ENCODE measurements at regions not wholly inside any gene's neighbourhood (a gene's known extent, or its start where the extent isn't known, plus 50 kb on each side); places are given as distances from the start of the nearest gene placed in this dataset.
A peak's percentile ranks its signal among the peaks of the same experiment; 100 is the strongest.

- Mint-ChIP-seq H3K4me1 (no peaks in the 10 kb centered on the region), H3K36me3 (no peaks in the 10 kb centered on the region), H3K27ac (no peak overlapping the region), H3K4me3 (no peak overlapping the region), H3K27me3 (no peaks in the 10 kb centered on the region), H3K9me3 (no peaks in the 10 kb centered on the region)
- no peak for DNase-seq (ENCODE audit: low spot score in 2 of 2)
- ATAC-seq (ENCODE audit: low read depth) = no peak
These were observed 116.8 kb upstream of the SOX9 start for GRCh38 chr17:72004011-72004427.

- DNase-seq (ENCODE audit: low spot score in 2 of 2) (no peak), ATAC-seq (ENCODE audit: low read depth) (no peak)
- Mint-ChIP-seq H3K27me3 (no peaks in the 10 kb centered on the region), H3K36me3 (no peaks in the 10 kb centered on the region), H3K4me3 (no peak overlapping the region), H3K9me3 (no peaks in the 10 kb centered on the region), H3K27ac (no peak overlapping the region), H3K4me1 (no peaks in the 10 kb centered on the region)
These were observed 116.0 kb upstream of the SOX9 start for GRCh38 chr17:72004611-72005331.

- no peak for ATAC-seq (ENCODE audit: low read depth)
- H3K4me1 Mint-ChIP-seq = no peaks in the 10 kb centered on the region
- H3K4me3 Mint-ChIP-seq = no peak overlapping the region
- no peaks in the 10 kb centered on the region for H3K27me3 Mint-ChIP-seq
- H3K9me3 Mint-ChIP-seq = peaks cover 2% of the 10 kb centered on the region
- DNase-seq (ENCODE audit: low spot score in 2 of 2) = no peak
- H3K27ac Mint-ChIP-seq = no peak overlapping the region
- no peaks in the 10 kb centered on the region for H3K36me3 Mint-ChIP-seq
These were observed 115.3 kb upstream of the SOX9 start for GRCh38 chr17:72005332-72006163.

DNA sequence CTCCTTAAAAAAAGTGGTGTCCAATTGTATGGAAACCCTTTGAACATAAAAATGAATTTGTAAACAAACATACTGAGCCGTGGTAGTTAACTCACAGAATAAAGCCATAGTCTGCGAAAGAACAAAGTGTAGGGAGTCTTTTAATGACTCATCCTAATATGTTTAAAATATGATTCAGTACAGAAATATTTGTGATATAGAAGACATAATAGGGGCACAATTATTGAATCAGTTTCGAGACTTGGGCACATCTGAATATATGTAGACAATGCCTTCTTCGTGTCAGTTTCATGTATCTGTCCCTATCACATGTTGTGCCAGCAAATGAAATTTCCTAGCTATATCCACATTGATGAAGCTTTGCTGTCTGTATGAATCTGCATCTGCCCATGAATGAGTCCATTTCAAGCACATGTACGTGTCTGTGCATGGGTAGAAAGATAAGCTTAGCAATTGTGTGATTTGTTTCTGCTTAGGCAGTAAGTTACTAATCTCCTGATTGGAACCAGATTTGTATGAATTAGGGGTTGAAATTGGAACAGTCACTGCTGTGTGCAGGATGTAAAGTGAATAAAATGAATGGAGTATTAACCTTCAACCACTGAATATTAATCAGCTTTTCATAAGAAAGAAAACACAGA, 112.5 kb upstream of the SOX9 start:
- H3K27me3 Mint-ChIP-seq = no peaks in the 10 kb centered on the region
- no peaks in the 10 kb centered on the region for H3K4me1 Mint-ChIP-seq
- H3K4me3 Mint-ChIP-seq = no peak overlapping the region
- no peaks in the 10 kb centered on the region for H3K36me3 Mint-ChIP-seq
- DNase-seq (ENCODE audit: low spot score in 2 of 2) (no peak), ATAC-seq (ENCODE audit: low read depth) (no peak)
- peaks cover 4% of the 10 kb centered on the region for H3K9me3 Mint-ChIP-seq
- no peak overlapping the region for H3K27ac Mint-ChIP-seq

DNA sequence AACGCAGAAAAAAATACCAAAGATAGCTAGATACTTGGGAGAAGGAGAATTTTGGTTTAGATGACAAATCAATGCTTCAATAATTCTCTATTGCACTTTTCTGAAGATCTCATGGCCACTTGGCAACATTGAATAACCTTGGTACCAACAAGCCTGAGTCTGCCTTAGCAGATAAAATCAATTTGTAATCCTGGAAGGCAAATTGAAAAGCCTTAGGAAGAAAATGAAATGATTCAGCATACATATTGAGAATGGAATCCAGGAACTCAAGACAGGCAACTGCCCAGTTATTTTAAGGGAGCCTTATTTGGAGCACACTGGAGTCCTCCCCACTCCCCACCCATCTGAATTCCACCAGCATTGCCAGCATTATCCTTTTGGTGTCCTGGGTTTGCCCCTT, 109.3 kb upstream of the SOX9 start:
- H3K4me3 Mint-ChIP-seq = no peak overlapping the region
- H3K9me3 Mint-ChIP-seq = peaks cover 4% of the 10 kb centered on the region
- DNase-seq (ENCODE audit: low spot score in 2 of 2) (no peak), ATAC-seq (ENCODE audit: low read depth) (no peak)
- no peaks in the 10 kb centered on the region for H3K27me3 Mint-ChIP-seq
- no peaks in the 10 kb centered on the region for H3K36me3 Mint-ChIP-seq
- no peaks in the 10 kb centered on the region for H3K4me1 Mint-ChIP-seq
- no peak overlapping the region for H3K27ac Mint-ChIP-seq

DNA sequence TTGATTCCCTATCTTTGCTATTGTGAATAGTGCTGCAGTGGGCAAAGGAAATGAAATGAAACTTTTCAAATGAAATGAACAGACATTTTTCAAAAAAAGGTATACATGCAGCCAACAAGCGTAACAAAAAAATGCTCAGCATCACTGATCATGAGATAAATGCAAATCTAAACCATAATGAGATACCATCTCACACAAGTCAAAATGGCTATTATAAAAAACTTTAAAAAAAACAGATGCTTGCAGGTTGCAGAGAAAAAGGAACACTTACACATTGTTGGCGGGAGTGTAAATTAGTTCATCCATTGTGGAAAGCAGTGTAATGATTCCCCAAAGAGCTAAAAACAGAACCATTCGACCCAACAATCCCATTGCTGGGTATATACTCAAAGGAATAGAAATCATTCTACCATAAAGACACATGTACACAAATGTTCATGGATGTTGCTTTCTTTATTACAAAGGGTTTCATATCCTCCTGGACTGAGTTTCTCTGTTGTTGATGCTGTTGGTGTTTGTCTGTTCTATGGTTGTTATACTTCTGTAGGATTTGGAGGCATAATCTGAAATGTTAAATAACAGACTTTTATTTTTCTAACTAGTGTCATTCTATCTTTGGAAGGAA, 99.3 kb upstream of the SOX9 start:
- Mint-ChIP-seq H3K9me3 (peaks cover 6% of the 10 kb centered on the region), H3K36me3 (no peaks in the 10 kb centered on the region), H3K27me3 (no peaks in the 10 kb centered on the region), H3K4me1 (no peaks in the 10 kb centered on the region), H3K27ac (no peak overlapping the region), H3K4me3 (no peak overlapping the region)
- DNase-seq (ENCODE audit: low spot score in 2 of 2) = no peak
- ATAC-seq (ENCODE audit: low read depth) = no peak

DNA sequence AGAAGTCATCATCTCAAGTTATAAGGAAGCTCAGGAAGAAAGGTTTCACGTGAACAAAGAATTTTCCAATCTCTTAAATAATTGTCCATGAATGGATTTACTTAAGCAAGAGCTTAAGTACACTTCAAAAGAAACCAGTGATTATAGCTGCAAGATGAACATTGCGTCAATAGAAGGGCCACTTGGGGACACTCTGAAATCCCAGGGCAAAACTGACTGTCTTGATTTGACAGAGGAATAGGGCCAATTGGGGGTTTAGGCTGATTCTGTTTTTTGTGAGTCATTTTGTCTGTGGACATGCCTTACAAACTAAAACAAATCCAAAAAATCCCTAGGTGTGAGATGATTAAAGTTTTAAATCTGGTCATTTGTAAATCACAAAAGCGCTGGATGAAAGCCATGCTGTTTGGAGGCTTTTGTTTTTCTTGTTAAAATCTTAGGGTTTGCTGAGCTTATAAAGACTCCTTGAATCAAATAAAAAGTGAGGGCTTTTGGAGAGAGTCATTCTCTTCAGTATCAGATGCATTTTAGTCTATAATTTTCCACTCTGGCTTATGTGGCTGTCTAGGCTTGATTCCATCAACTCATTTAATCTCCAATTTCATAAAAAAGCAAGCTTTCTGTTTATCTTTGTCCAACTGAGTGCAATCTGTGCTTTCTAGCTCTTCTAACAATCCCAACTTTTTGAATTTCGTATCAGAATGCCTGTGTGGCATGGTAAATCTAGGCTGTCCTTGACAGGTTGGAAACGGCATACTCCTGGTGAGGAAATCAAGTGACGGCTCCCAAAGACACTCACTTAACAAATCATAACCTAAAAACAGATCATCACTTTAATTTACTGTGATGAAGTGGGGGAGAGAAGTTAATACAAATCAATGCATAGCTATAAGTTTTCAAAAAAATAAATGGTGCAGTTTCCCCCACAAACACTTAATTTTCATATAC, 98.2 kb upstream of the SOX9 start:
- Mint-ChIP-seq H3K36me3 (no peaks in the 10 kb centered on the region), H3K27ac (no peak overlapping the region), H3K4me1 (no peaks in the 10 kb centered on the region), H3K27me3 (no peaks in the 10 kb centered on the region), H3K9me3 (peaks cover 5% of the 10 kb centered on the region), H3K4me3 (no peak overlapping the region)
- no peak for DNase-seq (ENCODE audit: low spot score in 2 of 2)
- ATAC-seq (ENCODE audit: low read depth) = no peak

- DNase-seq (ENCODE audit: low spot score in 2 of 2) (no peak), ATAC-seq (ENCODE audit: low read depth) (no peak)
- Mint-ChIP-seq H3K4me1 (no peaks in the 10 kb centered on the region), H3K4me3 (no peak overlapping the region), H3K9me3 (peaks cover 2% of the 10 kb centered on the region), H3K27me3 (no peaks in the 10 kb centered on the region), H3K27ac (no peak overlapping the region), H3K36me3 (no peaks in the 10 kb centered on the region)
These were observed 96.4 kb upstream of the SOX9 start for GRCh38 chr17:72024457-72024856.

DNA sequence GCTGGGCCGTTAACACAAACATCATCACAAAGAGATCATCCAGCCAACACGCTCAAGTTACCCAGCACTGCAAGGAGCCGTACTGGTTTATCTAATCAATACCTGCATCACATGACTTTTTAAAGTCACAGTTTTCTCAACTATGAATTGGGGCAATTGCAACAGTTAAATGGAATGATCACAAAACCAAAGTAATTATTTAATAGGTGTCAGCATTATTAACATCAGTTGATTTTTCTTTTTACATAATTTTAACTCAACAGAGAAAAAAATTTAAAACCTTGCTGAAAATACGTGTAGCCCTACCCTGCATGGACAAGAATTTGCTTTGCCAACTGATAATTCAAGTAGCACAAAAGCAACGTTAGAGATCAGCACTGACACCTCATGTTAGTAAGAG, 95.7 kb upstream of the SOX9 start:
- ATAC-seq (ENCODE audit: low read depth) (no peak), DNase-seq (ENCODE audit: low spot score in 2 of 2) (no peak)
- Mint-ChIP-seq H3K9me3 (peaks cover 2% of the 10 kb centered on the region), H3K27ac (no peak overlapping the region), H3K36me3 (no peaks in the 10 kb centered on the region), H3K4me1 (no peaks in the 10 kb centered on the region), H3K4me3 (no peak overlapping the region), H3K27me3 (no peaks in the 10 kb centered on the region)

DNA sequence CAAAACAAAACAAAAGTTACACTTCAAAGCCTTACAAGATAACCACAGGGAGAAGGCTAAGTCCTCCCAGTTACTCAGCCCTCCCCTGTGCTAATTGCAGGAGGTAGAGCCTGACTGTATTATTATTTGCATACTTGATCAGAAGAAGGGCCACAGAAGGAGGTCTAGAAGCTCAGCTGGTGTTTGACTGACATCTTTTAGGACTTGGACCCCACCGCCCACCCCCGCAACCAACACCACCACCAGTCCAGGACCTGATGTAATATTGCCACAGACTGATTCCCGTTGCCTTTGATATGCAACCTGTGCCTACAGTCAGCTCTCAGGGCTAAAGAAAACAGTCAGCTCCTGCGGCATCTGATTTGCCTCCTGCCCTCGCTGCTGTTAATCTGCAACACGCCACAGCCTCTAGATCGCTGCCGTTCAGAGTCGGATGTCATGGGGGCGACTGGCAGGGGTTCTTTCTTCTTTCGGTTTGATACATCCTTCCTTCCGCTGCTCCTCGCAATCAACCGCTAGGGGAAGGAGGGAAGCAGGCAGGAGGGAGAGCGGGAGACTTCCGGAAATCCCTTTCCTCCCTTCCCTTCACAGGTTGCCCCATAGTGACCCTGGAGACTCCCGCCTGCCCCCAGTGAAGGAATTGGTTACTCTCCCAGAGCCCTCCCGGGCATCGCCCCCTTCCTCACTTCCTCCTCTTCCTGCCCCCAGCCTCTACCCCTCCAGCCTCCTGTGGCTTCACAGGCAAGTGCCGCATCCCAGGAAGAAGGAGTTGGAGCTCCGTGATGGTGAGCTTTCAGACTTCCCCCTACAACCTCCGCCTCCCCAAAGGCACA, 90.5 kb upstream of the SOX9 start:
- DNase-seq (ENCODE audit: low spot score in 2 of 2) (no peak), ATAC-seq (ENCODE audit: low read depth) (peak; percentile 26)
- Mint-ChIP-seq H3K27me3 (no peaks in the 10 kb centered on the region), H3K4me1 (peaks cover 2% of the 10 kb centered on the region), H3K27ac (no peak overlapping the region), H3K4me3 (peak overlapping the region; percentile 62), H3K36me3 (no peaks in the 10 kb centered on the region), H3K9me3 (no peaks in the 10 kb centered on the region)

DNA sequence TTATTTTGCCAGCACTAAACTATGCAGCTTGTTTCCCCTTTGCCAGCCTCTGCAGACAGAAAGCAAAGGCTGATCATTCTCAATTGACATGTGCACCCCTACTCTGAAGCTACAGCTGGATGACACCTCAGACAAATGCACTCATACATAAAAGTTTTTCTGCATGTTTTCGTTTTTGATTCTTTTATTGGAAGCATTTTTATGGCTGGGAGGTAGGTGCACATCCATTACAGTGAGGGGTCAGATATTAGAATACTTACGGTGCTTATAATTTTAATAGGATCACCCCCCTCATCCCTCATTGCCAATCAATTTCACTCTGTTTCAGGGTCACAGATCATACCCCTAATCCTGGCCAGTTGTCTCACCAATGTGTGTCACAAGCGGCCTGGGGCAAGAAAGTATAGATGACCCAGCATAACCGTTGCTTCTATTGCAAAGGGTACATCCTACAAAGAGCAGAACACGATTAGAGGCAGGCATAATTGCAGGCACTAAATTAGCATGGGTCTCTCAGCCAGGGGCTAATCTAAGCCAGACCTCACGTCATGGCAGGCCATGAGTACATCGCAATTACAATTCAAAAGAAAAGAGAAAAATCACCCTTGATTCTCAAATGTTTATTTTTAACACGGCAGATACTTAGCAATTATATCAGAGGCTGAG, 89.5 kb upstream of the SOX9 start:
- peak overlapping the region; percentile 14 for H3K27ac Mint-ChIP-seq
- no peaks in the 10 kb centered on the region for H3K27me3 Mint-ChIP-seq
- H3K9me3 Mint-ChIP-seq = no peaks in the 10 kb centered on the region
- H3K4me3 Mint-ChIP-seq = peak overlapping the region; percentile 28
- H3K36me3 Mint-ChIP-seq = no peaks in the 10 kb centered on the region
- no peak for DNase-seq (ENCODE audit: low spot score in 2 of 2)
- H3K4me1 Mint-ChIP-seq = peaks cover 2% of the 10 kb centered on the region
- no peak for ATAC-seq (ENCODE audit: low read depth)

- ATAC-seq (ENCODE audit: low read depth) (no peak), DNase-seq (ENCODE audit: low spot score in 2 of 2) (no peak)
- Mint-ChIP-seq H3K27ac (no peak overlapping the region), H3K36me3 (no peaks in the 10 kb centered on the region), H3K27me3 (no peaks in the 10 kb centered on the region), H3K4me3 (no peak overlapping the region), H3K4me1 (peaks cover 2% of the 10 kb centered on the region), H3K9me3 (no peaks in the 10 kb centered on the region)
These were observed 87.5 kb upstream of the SOX9 start for GRCh38 chr17:72033334-72033733.

Measured in memory B cell (primary cell).